ENCODE measurements at regions not wholly inside any gene's neighbourhood (a gene's known extent, or its start where the extent isn't known, plus 50 kb on each side); places are given as distances from the start of the nearest gene placed in this dataset.

- TF ChIP-seq, protein P1, sequence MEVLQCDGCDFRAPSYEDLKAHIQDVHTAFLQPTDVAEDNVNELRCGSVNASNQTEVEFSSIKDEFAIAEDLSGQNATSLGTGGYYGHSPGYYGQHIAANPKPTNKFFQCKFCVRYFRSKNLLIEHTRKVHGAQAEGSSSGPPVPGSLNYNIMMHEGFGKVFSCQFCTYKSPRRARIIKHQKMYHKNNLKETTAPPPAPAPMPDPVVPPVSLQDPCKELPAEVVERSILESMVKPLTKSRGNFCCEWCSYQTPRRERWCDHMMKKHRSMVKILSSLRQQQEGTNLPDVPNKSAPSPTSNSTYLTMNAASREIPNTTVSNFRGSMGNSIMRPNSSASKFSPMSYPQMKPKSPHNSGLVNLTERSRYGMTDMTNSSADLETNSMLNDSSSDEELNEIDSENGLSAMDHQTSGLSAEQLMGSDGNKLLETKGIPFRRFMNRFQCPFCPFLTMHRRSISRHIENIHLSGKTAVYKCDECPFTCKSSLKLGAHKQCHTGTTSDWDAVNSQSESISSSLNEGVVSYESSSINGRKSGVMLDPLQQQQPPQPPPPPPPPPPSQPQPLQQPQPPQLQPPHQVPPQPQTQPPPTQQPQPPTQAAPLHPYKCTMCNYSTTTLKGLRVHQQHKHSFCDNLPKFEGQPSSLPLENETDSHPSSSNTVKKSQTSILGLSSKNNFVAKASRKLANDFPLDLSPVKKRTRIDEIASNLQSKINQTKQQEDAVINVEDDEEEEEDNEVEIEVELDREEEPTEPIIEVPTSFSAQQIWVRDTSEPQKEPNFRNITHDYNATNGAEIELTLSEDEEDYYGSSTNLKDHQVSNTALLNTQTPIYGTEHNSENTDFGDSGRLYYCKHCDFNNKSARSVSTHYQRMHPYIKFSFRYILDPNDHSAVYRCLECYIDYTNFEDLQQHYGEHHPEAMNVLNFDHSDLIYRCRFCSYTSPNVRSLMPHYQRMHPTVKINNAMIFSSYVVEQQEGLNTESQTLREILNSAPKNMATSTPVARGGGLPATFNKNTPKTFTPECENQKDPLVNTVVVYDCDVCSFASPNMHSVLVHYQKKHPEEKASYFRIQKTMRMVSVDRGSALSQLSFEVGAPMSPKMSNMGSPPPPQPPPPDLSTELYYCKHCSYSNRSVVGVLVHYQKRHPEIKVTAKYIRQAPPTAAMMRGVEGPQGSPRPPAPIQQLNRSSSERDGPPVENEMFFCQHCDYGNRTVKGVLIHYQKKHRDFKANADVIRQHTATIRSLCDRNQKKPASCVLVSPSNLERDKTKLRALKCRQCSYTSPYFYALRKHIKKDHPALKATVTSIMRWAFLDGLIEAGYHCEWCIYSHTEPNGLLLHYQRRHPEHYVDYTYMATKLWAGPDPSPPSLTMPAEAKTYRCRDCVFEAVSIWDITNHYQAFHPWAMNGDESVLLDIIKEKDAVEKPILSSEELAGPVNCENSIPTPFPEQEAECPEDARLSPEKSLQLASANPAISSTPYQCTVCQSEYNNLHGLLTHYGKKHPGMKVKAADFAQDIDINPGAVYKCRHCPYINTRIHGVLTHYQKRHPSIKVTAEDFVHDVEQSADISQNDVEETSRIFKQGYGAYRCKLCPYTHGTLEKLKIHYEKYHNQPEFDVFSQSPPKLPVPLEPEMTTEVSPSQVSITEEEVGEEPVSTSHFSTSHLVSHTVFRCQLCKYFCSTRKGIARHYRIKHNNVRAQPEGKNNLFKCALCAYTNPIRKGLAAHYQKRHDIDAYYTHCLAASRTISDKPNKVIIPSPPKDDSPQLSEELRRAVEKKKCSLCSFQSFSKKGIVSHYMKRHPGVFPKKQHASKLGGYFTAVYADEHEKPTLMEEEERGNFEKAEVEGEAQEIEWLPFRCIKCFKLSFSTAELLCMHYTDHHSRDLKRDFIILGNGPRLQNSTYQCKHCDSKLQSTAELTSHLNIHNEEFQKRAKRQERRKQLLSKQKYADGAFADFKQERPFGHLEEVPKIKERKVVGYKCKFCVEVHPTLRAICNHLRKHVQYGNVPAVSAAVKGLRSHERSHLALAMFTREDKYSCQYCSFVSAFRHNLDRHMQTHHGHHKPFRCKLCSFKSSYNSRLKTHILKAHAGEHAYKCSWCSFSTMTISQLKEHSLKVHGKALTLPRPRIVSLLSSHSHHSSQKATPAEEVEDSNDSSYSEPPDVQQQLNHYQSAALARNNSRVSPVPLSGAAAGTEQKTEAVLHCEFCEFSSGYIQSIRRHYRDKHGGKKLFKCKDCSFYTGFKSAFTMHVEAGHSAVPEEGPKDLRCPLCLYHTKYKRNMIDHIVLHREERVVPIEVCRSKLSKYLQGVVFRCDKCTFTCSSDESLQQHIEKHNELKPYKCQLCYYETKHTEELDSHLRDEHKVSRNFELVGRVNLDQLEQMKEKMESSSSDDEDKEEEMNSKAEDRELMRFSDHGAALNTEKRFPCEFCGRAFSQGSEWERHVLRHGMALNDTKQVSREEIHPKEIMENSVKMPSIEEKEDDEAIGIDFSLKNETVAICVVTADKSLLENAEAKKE (CRISPR knock-in tag; IDR thresholded peaks at IDR 0.05), result no peak
- TF ChIP-seq ZNF114 (CRISPR knock-in tag; IDR thresholded peaks at IDR 0.05) (no peak), ETS1 (IDR thresholded peaks at IDR 0.05) (no peak)
Measured at GRCh38 chr13:27704681-27705080, 83.0 kb downstream of the POLR1D start (continued).

- Mint-ChIP-seq H3K4me1 (peaks cover 25% of the 10 kb centered on the region), H3K27ac (no peak overlapping the region), H3K27me3 (ENCODE audit: insufficient read depth, low read depth, poor library complexity) (peaks cover 8% of the 10 kb centered on the region), H3K9me3 (peaks cover 21% of the 10 kb centered on the region), H3K36me3 (ENCODE audit: low read depth) (peaks cover 2% of the 10 kb centered on the region; the same call in 2 of the 3 replicates), H3K4me3 (no peak overlapping the region)
- Histone ChIP-seq H3K4me2 (no peak overlapping the region), H3K9me2 (ENCODE audit: insufficient read depth) (no peaks in the 10 kb centered on the region), H2AFZ (peak overlapping the region; percentile 91), H4K20me1 (replicated peaks; ENCODE audit: insufficient read depth) (no peaks in the 10 kb centered on the region), H3K4me3 (no peak overlapping the region), H3K27me3 (ENCODE audit: insufficient read depth) (no peaks in the 10 kb centered on the region), H3K27ac (ENCODE audit: low read depth) (no peak overlapping the region), H3K36me3 (ENCODE audit: insufficient read depth) (no peaks in the 10 kb centered on the region), H3K4me1 (ENCODE audit: insufficient read depth) (peaks cover 19% of the 10 kb centered on the region; the same call in 1 of the 2 replicates), H3F3A (replicated peaks; ENCODE audit: low read depth) (no peaks in the 10 kb centered on the region), H3K79me2 (replicated peaks; ENCODE audit: insufficient read depth) (no peaks in the 10 kb centered on the region)
- ATAC-seq, result peak; percentile 58
- no peak for TF ChIP-seq NANOG (IDR thresholded peaks at IDR 0.05; ENCODE audit: borderline replicate concordance)
- no peak for TF ChIP-seq CREB1 (CRISPR knock-in tag; IDR thresholded peaks at IDR 0.05; ENCODE audit: low read depth)
- TF ChIP-seq POLR2AphosphoS5 (IDR thresholded peaks at IDR 0.05; ENCODE audit: low read depth), result no peak
- no peak for TF ChIP-seq CTCF (conservative IDR thresholded peaks at IDR 0.05; ENCODE audit: low read depth in 2 of 2)
- DNase-seq (ENCODE audit: low spot score), result no peak
Measured at GRCh38 chr13:27708325-27708724, 84.0 kb upstream of the GSX1 start.
